KMS-11 (cell line): ENCODE measurements at regions not wholly inside any gene's neighbourhood (a gene's known extent, or its start where the extent isn't known, plus 50 kb on each side); places are given as distances from the start of the nearest gene placed in this dataset.

Experiments
- H2AFZ ChIP-seq: fragments of 200-600 bp; sonication (generic); 2 replicates; pipeline ENCODE4 v1.6.1; 2016; ENCODE audit warnings: antibody characterized with exemption, mixed run types, low read depth
- H3K27ac ChIP-seq: fragments of 200-600 bp; sonication (generic); 2 replicates; pipeline ENCODE4 v1.6.1; 2016; ENCODE audit warnings: mild to moderate bottlenecking, mixed run types
- H3K27me3 ChIP-seq: fragments of 200-600 bp; sonication (generic); 2 replicates; pipeline ENCODE4 v1.6.1; 2017; ENCODE audit warnings: mild to moderate bottlenecking, low read depth, mixed run types, moderate library complexity; ENCODE audit not compliant: insufficient read depth
- H3K36me3 ChIP-seq: fragments of 200-600 bp; sonication (generic); 2 replicates; pipeline ENCODE4 v1.6.1; 2017; ENCODE audit warnings: mild to moderate bottlenecking, mixed run types; ENCODE audit not compliant: insufficient read depth
- H3K4me1 ChIP-seq: fragments of 200-600 bp; sonication (generic); 2 replicates; pipeline ENCODE4 v1.6.1; 2016; ENCODE audit warnings: mild to moderate bottlenecking, low read depth, mixed run types; ENCODE audit not compliant: poor library complexity, severe bottlenecking
- H3K4me2 ChIP-seq: fragments of 200-600 bp; sonication (generic); 2 replicates; pipeline ENCODE4 v1.7.0; 2016; ENCODE audit warnings: mild to moderate bottlenecking, mixed run types
- H3K4me3 ChIP-seq: fragments of 200-600 bp; sonication (generic); IDR thresholded peaks from 2 replicates; pipeline ENCODE4 v1.6.1; 2017; ENCODE audit warnings: low read depth, low read length, mixed read lengths; ENCODE audit not compliant: insufficient read depth
- H3K79me2 ChIP-seq: fragments of 200-600 bp; sonication (generic); 2 replicates; pipeline ENCODE4 v1.6.1; 2016; ENCODE audit warnings: low read depth, mixed run types; ENCODE audit not compliant: insufficient read depth
- H3K9ac ChIP-seq: fragments of 200-600 bp; sonication (generic); 2 replicates; pipeline ENCODE4 v1.6.1; 2016; ENCODE audit warnings: mild to moderate bottlenecking, mixed run types
- H4K20me1 ChIP-seq: fragments of 200-600 bp; sonication (generic); 2 replicates; pipeline ENCODE4 v1.6.1; 2016; ENCODE audit warnings: mild to moderate bottlenecking, mixed run types; ENCODE audit not compliant: insufficient read depth
- TF ChIP-seq, protein P1 (sequence below): fragments of 200-600 bp; sonication (generic); conservative IDR thresholded peaks from 2 replicates; pipeline ENCODE4 v1.6.1; 2017; ENCODE audit warnings: low read depth, mild to moderate bottlenecking, antibody characterized with exemption, low read length, moderate library complexity, mixed read lengths

DNA sequence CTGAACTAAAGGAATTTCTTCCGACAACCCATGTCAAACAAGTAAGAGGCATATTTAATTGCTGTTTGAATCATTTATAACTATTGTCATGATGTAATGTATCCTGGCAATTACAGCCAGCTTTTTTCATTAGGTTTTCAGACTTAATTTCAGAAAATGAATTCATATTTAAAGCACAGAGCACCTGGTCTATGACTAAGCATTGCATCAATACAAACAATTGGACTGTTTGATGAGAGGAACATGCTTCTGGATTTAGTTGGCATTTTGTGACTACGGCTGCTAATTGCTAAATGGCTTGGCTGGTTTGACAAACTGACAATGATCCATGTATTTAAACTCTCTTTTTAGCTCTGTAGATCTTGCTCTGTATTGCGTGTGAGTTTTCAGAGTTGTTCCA lies 853.4 kb downstream of the NCAM2 start:
- no peak overlapping the region for H3K4me2 ChIP-seq
- H3K79me2 ChIP-seq = no peaks in the 10 kb centered on the region

DNA sequence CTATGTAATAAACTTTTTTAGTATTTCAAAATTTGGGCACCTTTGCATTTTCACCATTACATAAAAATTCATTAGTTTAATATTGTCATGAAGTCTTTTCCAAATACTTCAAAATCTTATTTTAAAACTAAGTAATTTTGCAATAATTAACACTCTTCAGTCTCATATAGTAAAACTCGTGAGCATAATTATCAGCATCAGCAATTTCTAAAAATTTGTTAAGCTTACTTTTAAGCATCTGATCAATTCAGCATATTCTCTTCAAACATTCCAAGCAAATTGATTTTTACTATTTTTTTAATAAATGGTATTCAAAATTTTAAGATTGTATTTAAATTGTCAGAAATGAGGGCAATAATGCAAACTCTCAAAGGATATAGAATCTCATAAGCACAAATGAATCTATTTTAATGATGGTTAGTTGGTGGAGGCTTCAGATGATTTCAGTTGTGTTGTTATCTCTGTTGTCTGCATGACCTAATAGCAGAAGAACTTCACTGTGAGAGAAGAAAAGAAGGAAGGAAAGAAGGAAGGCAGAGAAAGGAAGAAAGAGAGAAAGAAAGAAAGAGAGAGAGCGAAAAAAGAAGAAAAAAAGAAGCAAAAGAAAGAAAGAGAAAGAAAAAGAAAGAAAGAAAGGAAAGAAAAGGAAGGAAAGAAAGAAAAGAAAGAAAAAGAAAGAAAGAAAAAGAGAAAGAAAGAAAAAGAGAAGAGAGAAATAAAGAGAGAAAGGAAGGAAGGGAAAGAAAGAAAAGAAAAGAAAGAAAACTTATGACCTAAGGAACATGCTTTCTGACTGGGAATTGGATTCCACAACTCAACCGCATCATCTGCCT lies 860.5 kb downstream of the NCAM2 start:
- Histone ChIP-seq H4K20me1 (no peaks in the 10 kb centered on the region), H3K9ac (no peak overlapping the region), H3K4me2 (no peak overlapping the region), H3K27ac (no peak overlapping the region), H3K36me3 (no peaks in the 10 kb centered on the region), H3K79me2 (no peaks in the 10 kb centered on the region), H2AFZ (no peak overlapping the region), H3K4me3 (no peak overlapping the region), H3K27me3 (no peaks in the 10 kb centered on the region), H3K4me1 (no peaks in the 10 kb centered on the region)
- TF ChIP-seq, protein P1, sequence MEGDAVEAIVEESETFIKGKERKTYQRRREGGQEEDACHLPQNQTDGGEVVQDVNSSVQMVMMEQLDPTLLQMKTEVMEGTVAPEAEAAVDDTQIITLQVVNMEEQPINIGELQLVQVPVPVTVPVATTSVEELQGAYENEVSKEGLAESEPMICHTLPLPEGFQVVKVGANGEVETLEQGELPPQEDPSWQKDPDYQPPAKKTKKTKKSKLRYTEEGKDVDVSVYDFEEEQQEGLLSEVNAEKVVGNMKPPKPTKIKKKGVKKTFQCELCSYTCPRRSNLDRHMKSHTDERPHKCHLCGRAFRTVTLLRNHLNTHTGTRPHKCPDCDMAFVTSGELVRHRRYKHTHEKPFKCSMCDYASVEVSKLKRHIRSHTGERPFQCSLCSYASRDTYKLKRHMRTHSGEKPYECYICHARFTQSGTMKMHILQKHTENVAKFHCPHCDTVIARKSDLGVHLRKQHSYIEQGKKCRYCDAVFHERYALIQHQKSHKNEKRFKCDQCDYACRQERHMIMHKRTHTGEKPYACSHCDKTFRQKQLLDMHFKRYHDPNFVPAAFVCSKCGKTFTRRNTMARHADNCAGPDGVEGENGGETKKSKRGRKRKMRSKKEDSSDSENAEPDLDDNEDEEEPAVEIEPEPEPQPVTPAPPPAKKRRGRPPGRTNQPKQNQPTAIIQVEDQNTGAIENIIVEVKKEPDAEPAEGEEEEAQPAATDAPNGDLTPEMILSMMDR = no peak

More for the DNA sequence above, 853.4 kb downstream of the NCAM2 start:
- no peak overlapping the region for H3K9ac ChIP-seq
- H3K27me3 ChIP-seq = no peaks in the 10 kb centered on the region
- H3K4me1 ChIP-seq = no peaks in the 10 kb centered on the region
- H3K4me3 ChIP-seq = no peak overlapping the region
- no peak overlapping the region for H2AFZ ChIP-seq
- H3K27ac ChIP-seq = no peak overlapping the region
- H4K20me1 ChIP-seq = no peaks in the 10 kb centered on the region
- H3K36me3 ChIP-seq = no peaks in the 10 kb centered on the region
- TF ChIP-seq, protein P1 = no peak

DNA sequence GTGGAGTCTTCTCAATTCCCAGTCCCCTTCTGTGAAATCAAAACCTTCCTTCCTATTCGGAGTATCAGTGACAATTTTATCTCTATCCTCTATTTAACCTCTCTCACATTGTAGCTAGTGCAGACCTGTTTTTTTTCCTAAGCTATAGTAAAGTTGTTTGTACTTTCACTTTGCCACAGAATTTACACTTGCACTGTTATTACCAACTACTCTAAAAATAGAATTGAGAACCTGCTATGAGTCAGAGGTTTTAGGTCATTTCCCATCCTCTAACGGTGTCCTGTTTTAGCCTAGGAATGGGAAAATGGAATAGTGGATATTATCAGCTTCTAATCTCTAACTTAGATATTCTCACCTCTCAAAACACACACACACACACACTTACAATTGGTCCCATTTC lies 862.7 kb downstream of the NCAM2 start:
- H2AFZ ChIP-seq = no peak overlapping the region

DNA sequence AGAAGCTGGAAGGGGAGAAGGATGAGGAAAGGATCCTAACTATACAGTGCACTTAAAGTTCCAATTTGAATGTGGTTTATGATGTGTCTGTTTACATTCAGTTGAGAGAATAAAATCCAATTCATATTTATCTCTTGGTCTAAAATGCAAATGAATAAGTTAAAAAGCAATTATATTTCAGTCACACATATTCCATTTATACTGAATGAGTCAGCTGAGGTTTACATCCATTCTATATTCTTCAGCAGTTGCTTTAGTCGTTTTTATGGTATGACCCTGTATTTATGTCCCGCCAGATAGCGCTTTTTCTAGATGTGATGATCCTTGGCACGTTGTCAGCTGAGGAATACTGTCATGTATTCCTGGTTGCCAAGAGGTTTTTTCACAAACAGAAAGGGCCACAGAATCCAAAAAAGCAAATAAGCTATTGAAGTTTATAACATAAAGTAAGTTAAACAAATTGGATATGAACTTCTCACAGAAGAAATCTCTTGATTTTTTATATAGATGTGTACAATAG lies 866.2 kb downstream of the NCAM2 start:
- no peaks in the 10 kb centered on the region; the same call in 1 of the 2 replicates for H3K27me3 ChIP-seq
- H2AFZ ChIP-seq = no peak overlapping the region
- H3K4me2 ChIP-seq = no peak overlapping the region
- no peak overlapping the region for H3K27ac ChIP-seq
- no peaks in the 10 kb centered on the region for H3K4me1 ChIP-seq
- H3K36me3 ChIP-seq = no peaks in the 10 kb centered on the region
- H3K4me3 ChIP-seq = no peak overlapping the region
- no peak overlapping the region for H3K9ac ChIP-seq
- no peaks in the 10 kb centered on the region for H4K20me1 ChIP-seq
- TF ChIP-seq, protein P1 = no peak
- H3K79me2 ChIP-seq = no peaks in the 10 kb centered on the region

More for the DNA sequence above, 862.7 kb downstream of the NCAM2 start:
- Histone ChIP-seq H3K4me3 (no peak overlapping the region), H3K4me2 (no peak overlapping the region), H3K9ac (no peak overlapping the region), H3K36me3 (no peaks in the 10 kb centered on the region), H4K20me1 (no peaks in the 10 kb centered on the region), H3K27me3 (no peaks in the 10 kb centered on the region), H3K4me1 (no peaks in the 10 kb centered on the region), H3K79me2 (no peaks in the 10 kb centered on the region), H3K27ac (no peak overlapping the region)
- TF ChIP-seq, protein P1 = no peak
